SIG-M5 treated with dmso at 0.1 percent for 504 hours (cell line): ENCODE measurements at regions not wholly inside any gene's neighbourhood (a gene's known extent, or its start where the extent isn't known, plus 50 kb on each side); places are given as distances from the start of the nearest gene placed in this dataset.

Experiments used
- DNase-seq: peaks from one replicate; lab custom pipeline; 2025; ENCODE audit not compliant: unreplicated experiment; lab: John Stamatoyannopoulos, UW

DNA sequence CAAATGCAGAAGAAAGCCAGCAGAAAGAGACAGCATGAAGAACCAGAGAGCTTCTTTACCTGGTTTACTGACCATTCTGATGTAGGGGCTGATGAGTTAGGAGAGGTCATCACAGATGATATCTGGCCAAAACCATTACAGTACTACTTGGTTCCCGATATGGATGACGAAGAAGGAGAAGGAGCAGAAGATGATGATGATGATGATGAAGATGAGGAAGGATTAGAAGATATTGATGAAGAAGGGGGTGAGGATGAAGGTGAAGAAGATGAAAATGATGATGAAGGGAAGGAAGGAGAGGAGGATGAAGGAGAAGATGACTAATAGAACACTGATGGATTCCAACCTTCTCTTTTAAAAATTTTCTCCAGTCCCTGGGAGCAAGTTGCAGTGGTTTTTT is 178.2 kb upstream of the CRY1 start:
- no peak for DNase-seq

- DNase-seq, result no peak
Measured at GRCh38 chr12:107275530-107275929, 182.2 kb upstream of the CRY1 start.

- DNase-seq, result peak; percentile 50
Measured at GRCh38 chr12:107277855-107278254, 184.5 kb upstream of the CRY1 start.

DNA sequence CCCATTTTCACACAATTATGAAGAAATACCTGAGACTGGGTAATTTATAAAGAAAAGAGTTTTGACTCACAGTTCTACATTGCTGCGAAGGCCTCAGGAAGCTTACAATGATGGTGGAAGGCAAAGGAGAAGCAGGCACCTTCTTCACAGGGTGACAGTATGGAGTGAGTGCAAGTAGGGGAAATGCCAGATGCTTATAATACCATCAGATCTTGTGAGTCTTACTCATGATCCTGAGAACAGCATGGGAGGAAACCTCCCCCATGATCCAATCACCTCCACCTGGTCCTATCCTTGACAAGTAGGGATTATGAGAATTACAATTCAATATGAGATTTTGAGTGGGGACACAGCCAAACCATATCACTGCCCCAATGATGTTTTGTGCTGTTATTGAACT is 189.3 kb upstream of the CRY1 start:
- no peak for DNase-seq

DNA sequence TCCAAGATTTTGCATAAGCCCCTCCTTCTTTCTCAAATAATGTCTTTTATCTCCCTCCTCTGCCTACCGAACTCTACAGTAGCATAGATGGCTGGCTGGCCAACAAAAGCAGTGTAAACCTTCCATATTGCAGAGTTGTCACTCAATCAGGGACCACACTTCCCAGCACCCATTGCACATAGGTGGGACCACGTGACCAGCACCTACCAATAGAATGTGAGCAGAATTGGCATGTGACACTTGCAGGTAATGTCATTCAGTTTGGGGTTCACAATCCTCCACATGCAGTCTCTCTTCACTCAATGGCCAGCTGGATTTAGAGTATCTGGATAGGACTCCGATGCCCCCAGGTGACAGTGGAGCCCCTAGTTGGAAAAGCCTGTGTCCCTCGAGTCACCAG is 190.3 kb upstream of the CRY1 start:
- no peak for DNase-seq

- no peak for DNase-seq
Measured at GRCh38 chr12:107284692-107285091, 191.3 kb upstream of the CRY1 start.

- no peak for DNase-seq
Measured at GRCh38 chr12:107287436-107288413, 194.4 kb upstream of the CRY1 start.

- DNase-seq, result no peak
Measured at GRCh38 chr12:107288414-107289127, 195.2 kb upstream of the CRY1 start.

DNA sequence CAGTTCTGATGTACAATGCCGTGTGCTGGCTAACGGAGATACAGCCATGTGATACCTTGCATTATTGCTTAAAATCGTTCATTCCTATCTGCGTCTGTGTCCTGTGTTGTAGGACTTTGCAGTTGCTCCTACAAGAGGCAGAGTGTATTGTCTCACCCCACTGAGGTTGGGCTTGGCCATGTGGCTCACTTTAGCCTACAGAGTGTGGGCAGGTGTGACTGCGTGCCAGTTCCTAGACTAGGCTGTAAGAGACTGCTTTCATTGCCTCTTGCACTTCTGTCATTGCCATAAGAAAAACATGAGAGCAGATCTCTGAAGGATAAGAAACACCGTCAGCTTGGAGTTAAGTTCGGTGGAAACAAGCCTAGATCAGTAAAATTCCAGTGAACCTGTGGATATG is 197.7 kb upstream of the CRY1 start:
- DNase-seq, result no peak

GRCh38 chr12:107296681-107297089 is 203.3 kb upstream of the CRY1 start:
- no peak for DNase-seq

DNA sequence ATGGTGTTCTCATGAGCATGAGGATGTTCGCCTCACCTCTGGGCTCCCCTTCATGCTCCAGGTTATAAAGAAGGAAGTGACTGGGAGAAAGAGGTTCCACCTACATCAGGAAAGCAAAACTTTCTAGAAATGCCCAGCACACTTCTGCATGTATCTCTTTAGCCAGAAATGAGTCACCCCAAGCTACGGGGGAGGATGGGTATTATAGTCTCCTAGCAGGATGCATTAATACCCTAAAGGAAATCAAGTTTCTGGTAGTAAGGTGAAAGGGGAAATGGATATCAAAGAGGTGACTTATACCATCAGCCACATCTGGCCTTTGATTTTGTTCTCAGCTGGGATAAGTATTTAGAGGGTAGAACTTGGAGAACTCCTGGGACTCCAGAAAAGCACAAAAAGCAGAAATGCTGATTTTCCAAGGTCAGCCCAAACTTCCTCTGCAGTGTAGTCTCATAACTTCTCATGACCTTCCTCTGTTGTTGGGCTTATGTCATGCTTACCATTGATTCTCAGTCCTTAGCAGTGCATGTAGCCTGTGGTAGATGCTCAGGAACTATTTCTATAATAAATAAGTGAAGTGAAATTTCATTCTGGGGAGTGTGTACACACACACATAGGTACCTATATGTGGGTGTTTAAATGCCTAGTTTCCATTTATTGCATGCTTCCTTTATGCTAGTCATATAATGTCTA is 209.4 kb upstream of the CRY1 start:
- DNase-seq, result no peak

GRCh38 chr12:107304588-107305532 is 211.5 kb upstream of the CRY1 start:
- no peak for DNase-seq

DNA sequence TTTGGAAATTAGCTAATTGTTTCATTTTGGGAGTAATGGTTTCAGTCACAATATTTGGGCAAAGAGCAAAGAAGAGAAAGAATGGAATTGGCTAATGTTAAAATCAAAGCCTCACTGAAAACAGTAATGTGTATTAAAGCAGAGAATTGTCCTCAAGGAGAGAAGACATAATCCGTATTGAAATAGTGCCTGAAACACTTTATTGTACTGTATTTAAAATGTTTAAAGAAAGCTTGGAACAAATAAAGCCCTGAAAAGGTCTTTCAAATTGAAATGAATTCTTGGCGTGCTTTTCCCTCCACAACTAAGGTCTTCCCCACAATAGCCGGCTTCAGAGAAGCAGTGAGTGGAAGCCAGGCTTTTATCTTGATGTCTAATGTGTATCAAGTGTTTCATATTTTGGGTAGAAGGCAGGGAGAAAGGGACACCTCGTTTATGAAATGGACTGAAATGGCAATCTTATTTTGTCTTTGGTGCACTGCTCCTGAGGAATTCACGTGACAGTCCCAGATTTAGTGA is 212.9 kb upstream of the CRY1 start:
- DNase-seq, result no peak

GRCh38 chr12:107308310-107308709 is 215.0 kb upstream of the CRY1 start:
- DNase-seq, result no peak

- no peak for DNase-seq
Measured at GRCh38 chr12:107309020-107309419, 215.7 kb upstream of the CRY1 start.

DNA sequence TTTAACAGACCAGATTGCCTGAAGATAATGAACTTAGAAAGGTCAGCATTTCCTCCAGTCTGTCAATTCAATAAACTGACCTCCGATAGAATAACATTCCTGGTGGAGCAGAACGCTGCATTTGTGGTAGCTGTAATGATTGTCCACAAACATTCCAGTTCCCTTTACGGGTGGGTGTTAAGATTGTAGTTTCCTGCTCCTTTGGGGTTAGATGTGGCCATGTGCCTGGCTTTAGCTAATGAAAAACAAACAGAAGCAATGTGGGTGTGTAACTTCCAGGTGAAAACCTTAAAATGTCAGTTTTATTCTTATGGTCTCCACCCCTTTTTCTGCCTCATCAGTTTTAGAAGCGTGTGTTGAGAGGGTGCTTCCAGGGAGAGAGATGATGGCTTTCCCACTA is 217.3 kb upstream of the CRY1 start:
- no peak for DNase-seq

DNA sequence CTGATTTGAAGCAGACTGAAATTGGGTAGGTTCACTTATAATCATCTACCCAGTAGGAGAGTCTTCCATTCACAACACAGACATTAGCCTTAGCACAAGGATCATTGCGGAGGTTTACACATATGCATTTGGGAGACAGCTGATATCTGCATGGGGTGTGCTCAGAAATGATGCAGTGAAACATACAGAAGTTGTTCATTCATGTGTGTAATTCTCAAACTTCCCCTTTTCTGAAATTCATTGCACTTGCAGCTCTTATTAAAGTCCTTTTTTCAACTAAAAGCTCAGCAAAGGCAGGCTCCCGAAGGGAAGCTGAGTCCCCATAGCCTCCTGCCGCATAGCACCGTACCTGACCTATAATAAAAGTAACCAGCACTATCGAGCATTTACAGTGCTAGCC is 218.3 kb upstream of the CRY1 start:
- no peak for DNase-seq

- peak; percentile 62 for DNase-seq
Measured at GRCh38 chr12:107317751-107318555, 224.6 kb upstream of the CRY1 start.

DNA sequence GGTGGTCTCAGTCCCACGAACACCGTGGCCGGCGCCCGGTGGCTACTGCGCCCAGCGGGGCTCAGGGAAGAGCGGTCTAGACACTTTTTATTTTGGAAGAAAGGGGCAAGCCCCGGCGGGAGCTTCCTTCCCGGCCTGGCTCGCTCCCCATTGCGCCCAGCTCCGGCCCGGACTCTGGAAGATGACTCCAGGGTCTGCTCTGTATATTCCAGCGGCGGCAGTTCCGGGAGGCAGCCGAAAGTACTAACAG is 225.1 kb upstream of the CRY1 start:
- no peak for DNase-seq
